Naive thymus-derived CD4-positive, alpha-beta T cell (primary cell): ENCODE measurements at regions not wholly inside any gene's neighbourhood (a gene's known extent, or its start where the extent isn't known, plus 50 kb on each side); places are given as distances from the start of the nearest gene placed in this dataset.
A peak's percentile ranks its signal among the peaks of the same experiment; 100 is the strongest.

Experiments
- ATAC-seq: fragments of 150-1000 bp; cut with Tn5 transposase; 2 replicates; pipeline ENCODE4 v1.10.0; 2021; ENCODE audit warnings: mild to moderate bottlenecking, moderate library complexity
- CTCF ChIA-PET: fragments of 350-600 bp; sonication (Branson Sonifier 250); formaldehyde crosslinking; loops from one replicate; lab custom pipeline; 2021; ENCODE audit warnings: antibody characterized with exemption; lab: Charles Lee
- POLR2A ChIA-PET: fragments of 350-600 bp; sonication (Branson Sonifier 250); formaldehyde crosslinking; loops from one replicate; lab custom pipeline; 2021; ENCODE audit warnings: antibody characterized with exemption, inconsistent platforms; lab: Charles Lee
- DNase-seq, 9 donors: peaks; one replicate each; pipeline versions ENCODE4 v3.0.0 to v3.0.0-alpha.2; 2020 to 2022; ENCODE audit warnings: mixed read lengths in 1 of 9
- H3K27ac ChIP-seq: one replicate; pipeline ENCODE4 v1.7.0; 2013; ENCODE audit warnings: mild to moderate bottlenecking, low read depth, low read length, moderate library complexity
- H3K27me3 ChIP-seq, 2 donors: one replicate each; pipeline ENCODE4 v1.7.0; 2013; ENCODE audit warnings: low read length in 2 of 2, mild to moderate bottlenecking in 2 of 2, moderate library complexity in 2 of 2; ENCODE audit not compliant: control insufficient read depth in 2 of 2, insufficient read depth in 2 of 2
- H3K36me3 ChIP-seq, 3 experiments: 1 replicate in 2 of 3; 2 replicates in 1 of 3; pipeline ENCODE4 v1.7.0; 2013; ENCODE audit warnings: low read length in 3 of 3, mild to moderate bottlenecking in 3 of 3, moderate library complexity in 1 of 3; ENCODE audit not compliant: insufficient read depth in 3 of 3, control insufficient read depth in 2 of 3
- H3K4me1 ChIP-seq, 2 donors: one replicate each; pipeline ENCODE4 v1.7.0; 2013; ENCODE audit warnings: low read length in 2 of 2, mild to moderate bottlenecking in 2 of 2, moderate library complexity in 1 of 2; ENCODE audit not compliant: control insufficient read depth in 2 of 2, insufficient read depth in 2 of 2
- H3K4me3 ChIP-seq: 2 replicates; pipeline ENCODE4 v1.7.0; 2013; ENCODE audit warnings: mild to moderate bottlenecking, low read length
- H3K9me3 ChIP-seq, 3 experiments: 1 replicate in 2 of 3; 2 replicates in 1 of 3; pipeline ENCODE4 v1.7.0; 2013; ENCODE audit warnings: low read length in 3 of 3; ENCODE audit not compliant: control insufficient read depth in 2 of 3
- H3K27ac Mint-ChIP-seq, 9 donors: one replicate each; pipeline ENCODE4 v1.8.0; 2020 to 2022; ENCODE audit warnings: mixed read lengths in 9 of 9, mild to moderate bottlenecking in 8 of 9, moderate library complexity in 5 of 9, inconsistent platforms in 2 of 9
- H3K27me3 Mint-ChIP-seq, 5 donors: one replicate each; pipeline ENCODE4 v1.8.0; 2021 to 2022; ENCODE audit warnings: mixed read lengths in 5 of 5, mild to moderate bottlenecking in 1 of 5
- H3K36me3 Mint-ChIP-seq, 5 donors: one replicate each; pipeline ENCODE4 v1.8.0; 2020 to 2022; ENCODE audit warnings: mixed read lengths in 5 of 5, mild to moderate bottlenecking in 3 of 5, inconsistent platforms in 1 of 5
- H3K4me1 Mint-ChIP-seq, 7 donors: one replicate each; pipeline ENCODE4 v1.8.0; 2020 to 2022; ENCODE audit warnings: mixed read lengths in 7 of 7, mild to moderate bottlenecking in 3 of 7, inconsistent platforms in 1 of 7
- H3K4me3 Mint-ChIP-seq, 10 donors: one replicate each; pipeline ENCODE4 v1.8.0; 2020 to 2022; ENCODE audit warnings: mild to moderate bottlenecking in 10 of 10, mixed read lengths in 10 of 10, moderate library complexity in 6 of 10, inconsistent platforms in 2 of 10
- H3K9me3 Mint-ChIP-seq, 11 donors: one replicate each; pipeline ENCODE4 v1.8.0; 2020 to 2022; ENCODE audit warnings: mixed read lengths in 11 of 11, mild to moderate bottlenecking in 4 of 11, inconsistent platforms in 1 of 11, moderate library complexity in 1 of 11
- intact Hi-C, 2 donors: fragments of 100-400 bp; cut with micrococcal nuclease; formaldehyde crosslinking; loops; one replicate each; pipeline ENCODE4 v1.15.1; 2023

GRCh38 chr7:68006619-68007018, 1010.0 kb downstream of the TYW1 start:
- Histone ChIP-seq H3K4me1 (no peaks in the 10 kb centered on the region), H3K27ac (no peak overlapping the region), H3K27me3 (no peaks in the 10 kb centered on the region), H3K9me3 (peaks cover 0 to 3% (median 0%) of the 10 kb centered on the region in 3 experiments), H3K36me3 (no peaks in the 10 kb centered on the region), H3K4me3 (no peak overlapping the region)
- CTCF ChIA-PET: no interaction called here
- H3K27me3 Mint-ChIP-seq: no peaks in the 10 kb centered on the region
- peaks cover 12 to 42% (median 22%) of the 10 kb centered on the region in 11 donors for H3K9me3 Mint-ChIP-seq
- H3K36me3 Mint-ChIP-seq: peaks cover 0 to 17% (median 2%) of the 10 kb centered on the region in 5 donors
- no peak for ATAC-seq
- H3K4me1 Mint-ChIP-seq: no peaks in the 10 kb centered on the region
- no peak for DNase-seq
- H3K4me3 Mint-ChIP-seq: no peak overlapping the region
- peak overlapping the region in 1 of 9 donors; percentile 63 for H3K27ac Mint-ChIP-seq
- POLR2A ChIA-PET: no interaction called here
- intact Hi-C loops: no loop called here

GRCh38 chr7:68009716-68010115, 1013.1 kb downstream of the TYW1 start:
- peaks cover 0 to 3% (median 0%) of the 10 kb centered on the region in 3 experiments for H3K9me3 ChIP-seq
- H3K4me1 ChIP-seq: no peaks in the 10 kb centered on the region
- H3K27ac Mint-ChIP-seq: no peak overlapping the region
- DNase-seq: no peak
- H3K27me3 Mint-ChIP-seq: no peaks in the 10 kb centered on the region
- H3K27ac ChIP-seq: no peak overlapping the region
- peaks cover 0 to 10% (median 2%) of the 10 kb centered on the region in 5 donors for H3K36me3 Mint-ChIP-seq
- H3K27me3 ChIP-seq: no peaks in the 10 kb centered on the region
- H3K36me3 ChIP-seq: no peaks in the 10 kb centered on the region
- CTCF ChIA-PET: no interaction called here
- no peak overlapping the region for H3K4me3 ChIP-seq
- no peaks in the 10 kb centered on the region for H3K4me1 Mint-ChIP-seq
- H3K9me3 Mint-ChIP-seq: peaks cover 8 to 35% (median 15%) of the 10 kb centered on the region in 11 donors
- no peak overlapping the region for H3K4me3 Mint-ChIP-seq
- ATAC-seq: no peak
- POLR2A ChIA-PET: no interaction called here
- intact Hi-C loops: no loop called here

- Mint-ChIP-seq H3K4me3 (no peak overlapping the region), H3K9me3 (peaks cover 9 to 24% (median 14%) of the 10 kb centered on the region in 11 donors), H3K27me3 (no peaks in the 10 kb centered on the region), H3K36me3 (peaks cover 0 to 6% (median 0%) of the 10 kb centered on the region in 5 donors), H3K4me1 (no peaks in the 10 kb centered on the region), H3K27ac (no peak overlapping the region)
- Histone ChIP-seq H3K9me3 (peaks cover 0 to 4% (median 0%) of the 10 kb centered on the region in 3 experiments), H3K27ac (no peak overlapping the region), H3K4me1 (no peaks in the 10 kb centered on the region), H3K4me3 (no peak overlapping the region), H3K36me3 (no peaks in the 10 kb centered on the region), H3K27me3 (no peaks in the 10 kb centered on the region)
- ATAC-seq: no peak
- ChIA-PET CTCF (no interaction called here), POLR2A (no interaction called here)
- intact Hi-C loops: no loop called here
- DNase-seq: no peak
Observed at GRCh38 chr7:68014031-68014736, 1017.6 kb downstream of the TYW1 start.

- no peak for ATAC-seq
- Mint-ChIP-seq H3K4me1 (no peaks in the 10 kb centered on the region), H3K9me3 (peaks cover 5 to 20% (median 9%) of the 10 kb centered on the region in 11 donors), H3K27me3 (no peaks in the 10 kb centered on the region), H3K4me3 (no peak overlapping the region), H3K36me3 (peaks cover 0 to 6% (median 0%) of the 10 kb centered on the region in 5 donors), H3K27ac (no peak overlapping the region)
- intact Hi-C loops: no loop called here
- H3K36me3 ChIP-seq: no peaks in the 10 kb centered on the region
- ChIA-PET CTCF (no interaction called here), POLR2A (no interaction called here)
- H3K4me1 ChIP-seq: no peaks in the 10 kb centered on the region
- H3K27ac ChIP-seq: no peak overlapping the region
- DNase-seq: no peak
- peaks cover 0 to 4% (median 0%) of the 10 kb centered on the region in 3 experiments for H3K9me3 ChIP-seq
- no peaks in the 10 kb centered on the region for H3K27me3 ChIP-seq
- no peak overlapping the region for H3K4me3 ChIP-seq
Observed at GRCh38 chr7:68015122-68015977, 1018.7 kb downstream of the TYW1 start.

GRCh38 chr7:68015978-68016532, 1019.4 kb downstream of the TYW1 start:
- H3K36me3 Mint-ChIP-seq: peaks cover 0 to 6% (median 0%) of the 10 kb centered on the region in 5 donors
- intact Hi-C loops: no loop called here
- DNase-seq (no peak), ATAC-seq (no peak)
- Histone ChIP-seq H3K27me3 (no peaks in the 10 kb centered on the region), H3K9me3 (peaks cover 0 to 4% (median 0%) of the 10 kb centered on the region in 3 experiments), H3K4me1 (no peaks in the 10 kb centered on the region), H3K36me3 (no peaks in the 10 kb centered on the region), H3K4me3 (no peak overlapping the region), H3K27ac (no peak overlapping the region)
- H3K4me3 Mint-ChIP-seq: no peak overlapping the region
- ChIA-PET POLR2A (no interaction called here), CTCF (no interaction called here)
- no peaks in the 10 kb centered on the region for H3K27me3 Mint-ChIP-seq
- peaks cover 5 to 19% (median 9%) of the 10 kb centered on the region in 11 donors for H3K9me3 Mint-ChIP-seq
- no peak overlapping the region for H3K27ac Mint-ChIP-seq
- no peaks in the 10 kb centered on the region for H3K4me1 Mint-ChIP-seq

GRCh38 chr7:68020102-68020501, 1023.5 kb downstream of the TYW1 start:
- CTCF ChIA-PET: no interaction called here
- Mint-ChIP-seq H3K27ac (no peak overlapping the region), H3K27me3 (no peaks in the 10 kb centered on the region), H3K9me3 (peaks cover 0 to 21% (median 8%) of the 10 kb centered on the region in 11 donors), H3K36me3 (no peaks in the 10 kb centered on the region), H3K4me1 (no peaks in the 10 kb centered on the region), H3K4me3 (no peak overlapping the region)
- Histone ChIP-seq H3K4me1 (no peaks in the 10 kb centered on the region), H3K9me3 (peaks cover 0 to 4% (median 0%) of the 10 kb centered on the region in 3 experiments), H3K27ac (no peak overlapping the region), H3K4me3 (no peak overlapping the region), H3K36me3 (no peaks in the 10 kb centered on the region), H3K27me3 (no peaks in the 10 kb centered on the region)
- DNase-seq (no peak), ATAC-seq (no peak)
- intact Hi-C loops: no loop called here
- POLR2A ChIA-PET: no interaction called here
